ENCODE measurements at regions not wholly inside any gene's neighbourhood (a gene's known extent, or its start where the extent isn't known, plus 50 kb on each side); places are given as distances from the start of the nearest gene placed in this dataset.

DNA sequence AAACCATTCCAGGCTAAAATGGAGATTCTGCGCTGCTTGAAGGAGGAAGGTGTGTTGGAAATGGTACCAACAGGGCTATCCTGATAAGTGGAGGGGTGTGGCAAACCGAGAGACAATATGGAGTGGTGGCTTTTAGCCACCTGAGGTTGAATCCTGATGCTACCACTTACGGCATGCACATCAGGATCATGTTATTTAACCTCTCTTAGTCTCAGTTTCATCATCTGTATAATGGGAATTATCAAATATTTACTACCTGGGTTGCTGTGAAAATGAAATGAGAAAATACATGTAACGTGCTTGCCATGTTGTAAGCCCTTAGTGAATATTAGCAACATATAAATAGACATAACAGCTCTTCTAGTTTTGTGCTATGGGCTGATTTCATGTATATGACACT lies 117.1 kb downstream of the TBX19 start:
- Histone ChIP-seq H3K79me2 (ENCODE audit: insufficient read depth, low read length) (no peaks in the 10 kb centered on the region), H3K27ac (ENCODE audit: low read depth in 1 of 2, low read length in 2 of 2) (no peak overlapping the region), H3K4me1 (ENCODE audit: control insufficient read depth in 1 of 2, insufficient read depth in 2 of 2, low read length in 2 of 2) (no peaks in the 10 kb centered on the region), H3K4me2 (replicated peaks; ENCODE audit: extremely low read depth, low read length, poor library complexity, severe bottlenecking) (no peak overlapping the region), H3K4me3 (replicated peaks in 1 of 3; ENCODE audit: low read depth in 2 of 3, low read length in 3 of 3) (no peak overlapping the region), H4K20me1 (ENCODE audit: insufficient read depth, low read length) (no peaks in the 10 kb centered on the region), H3K9me3 (replicated peaks in 1 of 2; ENCODE audit: control insufficient read depth in 1 of 2, insufficient read depth in 1 of 2, low read length in 2 of 2) (no peaks in the 10 kb centered on the region), H2AFZ (ENCODE audit: insufficient read depth, low read depth, low read length, poor library complexity, severe bottlenecking) (no peak overlapping the region), H3K27me3 (ENCODE audit: control insufficient read depth in 2 of 2, insufficient read depth in 2 of 2, low read length in 2 of 2) (no peaks in the 10 kb centered on the region), H3K36me3 (replicated peaks in 1 of 2; ENCODE audit: control insufficient read depth in 1 of 2, insufficient read depth in 2 of 2, low read length in 2 of 2) (no peaks in the 10 kb centered on the region), H3K9ac (ENCODE audit: insufficient read depth, low read length, poor library complexity, severe bottlenecking) (no peak overlapping the region)
- no peak for TF ChIP-seq CTCF (IDR thresholded peaks at IDR 0.05)
- H3K4me3 Mint-ChIP-seq = no peak overlapping the region
- peaks cover 0 to 2% (median 0%) of the 10 kb centered on the region in 7 donors for H3K9me3 Mint-ChIP-seq
- H3K36me3 Mint-ChIP-seq = no peaks in the 10 kb centered on the region
- DNase-seq = no peak
- no peak overlapping the region for H3K27ac Mint-ChIP-seq
- no CpG with 5 or more reads among the region's 4 CpGs for WGBS (ENCODE audit: insufficient coverage)
- peaks cover 0 to 6% (median 1%) of the 10 kb centered on the region in 3 donors for H3K27me3 Mint-ChIP-seq (ENCODE audit: low read depth in 3 of 3)
- peaks cover 7% of the 10 kb centered on the region for H3K4me1 Mint-ChIP-seq
- intact Hi-C loops (cut with micrococcal nuclease) = no loop called here

GRCh38 chr1:168396940-168397684 lies 116.4 kb downstream of the TBX19 start:
- no peaks in the 10 kb centered on the region for H3K36me3 ChIP-seq (replicated peaks in 1 of 2; ENCODE audit: control insufficient read depth in 1 of 2, insufficient read depth in 2 of 2, low read length in 2 of 2)
- no peak overlapping the region for H2AFZ ChIP-seq (ENCODE audit: insufficient read depth, low read depth, low read length, poor library complexity, severe bottlenecking)
- DNase-seq = no peak
- H3K4me3 ChIP-seq (replicated peaks in 1 of 3; ENCODE audit: low read depth in 2 of 3, low read length in 3 of 3) = no peak overlapping the region
- Mint-ChIP-seq H3K36me3 (no peaks in the 10 kb centered on the region), H3K9me3 (peaks cover 0 to 2% (median 0%) of the 10 kb centered on the region in 7 donors), H3K27me3 (ENCODE audit: low read depth in 3 of 3) (peaks cover 0 to 6% (median 1%) of the 10 kb centered on the region in 3 donors), H3K4me3 (no peak overlapping the region), H3K4me1 (peaks cover 7% of the 10 kb centered on the region), H3K27ac (no peak overlapping the region)
- H3K4me1 ChIP-seq (ENCODE audit: control insufficient read depth in 1 of 2, insufficient read depth in 2 of 2, low read length in 2 of 2) = no peaks in the 10 kb centered on the region
- H3K27ac ChIP-seq (ENCODE audit: low read depth in 1 of 2, low read length in 2 of 2) = no peak overlapping the region
- H3K9me3 ChIP-seq (replicated peaks in 1 of 2; ENCODE audit: control insufficient read depth in 1 of 2, insufficient read depth in 1 of 2, low read length in 2 of 2) = no peaks in the 10 kb centered on the region
- no peak overlapping the region for H3K4me2 ChIP-seq (replicated peaks; ENCODE audit: extremely low read depth, low read length, poor library complexity, severe bottlenecking)
- no peaks in the 10 kb centered on the region for H3K79me2 ChIP-seq (ENCODE audit: insufficient read depth, low read length)
- WGBS (ENCODE audit: insufficient coverage) = 100% methylated on average over 2 of the region's 3 CpGs
- intact Hi-C loops (cut with micrococcal nuclease) = no loop called here
- H3K9ac ChIP-seq (ENCODE audit: insufficient read depth, low read length, poor library complexity, severe bottlenecking) = no peak overlapping the region
- H3K27me3 ChIP-seq (ENCODE audit: control insufficient read depth in 2 of 2, insufficient read depth in 2 of 2, low read length in 2 of 2) = peaks cover 0 to 2% of the 10 kb centered on the region in 2 donors
- no peaks in the 10 kb centered on the region for H4K20me1 ChIP-seq (ENCODE audit: insufficient read depth, low read length)
- no peak for TF ChIP-seq CTCF (IDR thresholded peaks at IDR 0.05)

Measured in CD14-positive monocyte (primary cell).